ENCODE measurements at regions not wholly inside any gene's neighbourhood (a gene's known extent, or its start where the extent isn't known, plus 50 kb on each side); places are given as distances from the start of the nearest gene placed in this dataset.
A peak's percentile ranks its signal among the peaks of the same experiment; 100 is the strongest.

DNA sequence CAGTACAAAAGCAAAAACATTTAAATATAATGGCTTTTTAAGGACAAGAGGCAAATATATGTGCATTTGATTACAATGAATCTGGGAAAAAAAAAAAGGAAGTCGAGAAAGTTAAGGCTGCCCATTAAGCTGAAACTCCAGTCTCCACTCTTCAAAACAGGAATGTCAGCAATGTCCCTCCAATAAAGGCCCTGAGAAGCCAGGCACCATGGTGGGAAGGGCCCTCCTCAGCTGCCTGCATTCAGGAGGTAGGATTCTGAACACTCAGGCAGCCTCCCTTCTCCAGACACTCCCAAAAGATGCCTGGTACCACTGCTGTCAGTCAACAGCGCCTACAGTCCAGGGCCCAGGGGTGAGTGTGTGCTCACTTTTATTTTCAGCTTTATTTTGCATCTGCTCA is 121.3 kb upstream of the MGMT start:
- peak; percentile 42 for DNase-seq (ENCODE audit: low read depth, low spot score)

DNA sequence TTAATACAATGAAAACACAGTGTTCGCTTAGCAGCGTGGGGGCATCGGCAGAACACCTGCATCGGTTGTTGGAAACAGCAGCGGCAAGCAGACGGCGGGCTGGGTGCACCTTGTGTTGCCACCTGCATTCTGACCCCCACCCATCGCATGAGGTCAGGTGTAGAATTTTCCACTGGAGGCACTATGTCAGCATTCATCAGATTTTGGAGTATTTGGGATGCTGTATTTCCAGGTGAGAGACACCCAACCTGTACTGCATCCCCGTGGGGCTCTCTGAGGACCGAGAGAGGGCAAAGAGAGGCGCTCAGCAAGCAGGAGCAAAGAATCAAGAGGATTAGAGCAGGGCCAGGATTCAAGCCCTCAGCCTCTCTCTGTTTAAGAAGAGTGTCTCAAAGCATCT is 116.4 kb upstream of the MGMT start:
- no peak for DNase-seq (ENCODE audit: low read depth, low spot score)

DNA sequence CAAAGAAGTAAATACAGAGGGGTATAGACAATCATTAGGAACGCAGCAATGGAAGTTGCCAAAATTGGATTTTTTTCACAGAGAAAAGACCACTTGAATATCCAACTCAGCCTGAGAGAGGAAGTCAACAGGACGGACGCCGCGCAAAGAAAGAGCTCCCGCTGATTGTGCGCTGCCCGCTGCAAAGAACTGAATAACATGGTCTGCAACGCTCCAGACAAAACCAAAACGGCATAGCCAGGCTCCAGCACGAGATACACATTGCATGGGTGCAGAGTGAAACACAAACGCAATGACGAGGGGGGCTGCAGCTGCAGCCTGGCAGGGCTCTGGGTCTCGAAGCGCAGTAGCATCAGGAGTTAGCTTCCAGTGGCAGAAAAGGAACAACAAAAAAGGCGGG is 113.9 kb upstream of the MGMT start:
- DNase-seq (ENCODE audit: low read depth, low spot score): no peak

DNA sequence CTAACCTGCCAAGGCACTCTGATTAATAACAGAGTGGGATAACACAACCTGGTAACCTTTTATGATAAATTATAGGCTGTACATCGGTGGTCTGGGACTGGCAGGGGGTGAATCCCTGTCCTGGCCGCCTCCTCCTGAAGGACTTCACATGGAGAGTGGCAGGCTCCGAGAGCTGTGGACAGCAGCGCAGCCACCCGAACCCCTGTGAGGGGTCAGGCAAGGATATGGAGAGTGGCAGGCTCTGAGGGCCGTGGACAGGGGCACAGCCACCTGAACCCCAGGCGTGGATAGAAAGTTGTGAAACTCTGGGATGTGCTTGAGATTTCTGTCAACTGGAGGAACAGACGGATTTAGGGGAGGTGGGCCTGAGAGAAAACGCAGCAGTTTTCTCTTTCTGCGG is 107.0 kb upstream of the MGMT start:
- no peak for DNase-seq (ENCODE audit: low read depth, low spot score)

DNA sequence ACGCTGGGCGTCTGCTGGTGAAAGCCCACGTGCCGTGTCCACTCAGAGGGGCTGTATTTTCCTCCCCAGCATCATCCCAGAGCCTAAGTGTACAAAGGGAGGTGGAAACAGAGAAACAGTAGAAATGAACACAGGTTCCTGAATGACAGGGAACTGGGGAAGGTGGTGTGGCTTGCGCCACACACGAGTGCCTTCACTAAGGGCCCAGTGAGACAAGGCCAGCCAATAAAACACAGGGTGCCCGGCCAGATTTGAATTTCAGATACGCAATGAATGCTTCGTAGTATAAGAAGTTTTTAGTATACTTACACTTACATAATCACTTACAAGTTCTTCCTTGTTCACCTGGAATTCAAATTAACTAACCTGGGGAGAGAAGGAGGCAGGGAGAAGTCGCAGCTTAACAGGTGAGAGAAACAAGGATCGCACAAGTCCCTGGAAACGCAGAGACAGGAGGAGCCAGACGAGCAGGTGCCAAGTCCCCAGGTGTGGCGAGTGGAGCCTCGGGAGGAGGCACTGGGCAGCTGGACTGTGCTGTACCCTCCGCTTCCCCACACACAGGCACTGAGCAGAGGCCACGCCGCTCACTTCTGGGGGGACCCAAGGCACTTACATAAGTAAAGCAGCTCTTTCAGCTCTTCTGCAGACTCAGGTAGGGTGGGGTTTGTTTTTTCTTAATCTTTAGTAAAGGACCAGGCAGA is 105.2 kb upstream of the MGMT start:
- no peak for DNase-seq (ENCODE audit: low read depth, low spot score)

DNA sequence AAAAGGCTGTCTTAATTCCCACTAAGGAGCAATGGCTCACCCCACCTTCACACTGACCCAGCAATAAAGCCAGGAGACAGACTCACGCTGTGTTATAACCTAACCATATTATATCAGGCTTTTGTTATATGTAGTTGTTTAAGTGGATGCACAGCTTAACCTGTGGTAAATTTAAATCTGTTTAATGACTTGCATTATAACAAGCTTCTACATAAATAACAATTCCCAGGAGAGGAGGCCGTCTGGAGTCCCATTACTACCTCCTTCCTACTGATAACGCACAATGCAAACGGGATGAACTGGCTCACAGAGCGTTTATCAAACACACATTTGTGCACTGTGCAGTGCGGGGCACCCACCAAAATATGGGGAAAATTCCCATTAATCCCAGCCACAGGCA is 102.1 kb upstream of the MGMT start:
- no peak for DNase-seq (ENCODE audit: low read depth, low spot score)

DNA sequence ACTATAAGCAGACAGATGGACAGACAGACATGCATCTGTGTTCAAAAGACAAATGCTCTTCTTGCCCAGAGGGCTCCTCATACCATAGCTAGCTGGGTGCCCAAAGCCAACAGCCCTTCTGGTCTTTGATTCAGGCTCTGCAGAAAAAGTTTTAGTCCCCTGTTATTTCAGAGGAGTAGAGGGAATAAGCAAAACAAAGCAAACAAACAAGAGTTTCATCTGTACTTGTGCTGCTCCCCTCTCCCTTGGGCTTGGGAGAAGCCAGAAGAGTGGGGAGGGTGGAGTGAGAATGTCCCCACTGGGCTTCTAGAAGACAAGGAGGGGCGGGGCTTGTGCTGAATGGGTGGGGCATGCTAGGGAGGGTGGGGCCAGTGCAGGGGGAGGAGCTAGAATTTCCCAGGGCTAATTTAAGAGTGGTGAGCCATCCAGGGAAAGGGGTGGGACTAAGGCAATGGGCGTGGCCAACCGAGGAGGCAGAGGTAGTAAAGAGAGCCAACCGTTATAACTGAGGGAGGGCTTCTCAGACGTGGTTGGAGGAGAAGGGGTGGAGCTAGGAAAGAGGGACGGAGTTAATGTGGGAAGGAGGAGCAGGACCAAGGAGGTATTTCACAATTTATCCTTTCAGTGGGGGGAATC is 101.2 kb upstream of the MGMT start:
- peak; percentile 21 for DNase-seq (ENCODE audit: low read depth, low spot score)

DNA sequence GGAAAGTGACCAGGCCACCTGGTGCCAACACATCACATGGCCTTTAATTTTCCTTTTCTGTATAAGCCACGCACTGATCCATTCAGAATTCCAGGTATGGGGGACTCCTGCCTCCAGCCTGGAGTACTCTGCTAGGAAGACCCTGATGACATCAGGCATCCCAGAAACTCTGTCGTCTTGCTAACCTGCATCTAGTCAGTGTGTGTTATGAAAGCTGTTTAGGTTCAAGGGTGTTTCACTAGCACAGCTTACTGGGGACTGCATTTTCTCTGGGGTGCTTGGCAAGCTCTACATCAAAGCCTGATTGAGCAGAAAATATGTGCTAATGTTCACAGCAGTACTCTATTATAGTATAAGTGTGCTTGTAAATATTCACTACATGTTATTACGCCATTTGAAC is 100.6 kb upstream of the MGMT start:
- DNase-seq (ENCODE audit: low read depth, low spot score): no peak

DNA sequence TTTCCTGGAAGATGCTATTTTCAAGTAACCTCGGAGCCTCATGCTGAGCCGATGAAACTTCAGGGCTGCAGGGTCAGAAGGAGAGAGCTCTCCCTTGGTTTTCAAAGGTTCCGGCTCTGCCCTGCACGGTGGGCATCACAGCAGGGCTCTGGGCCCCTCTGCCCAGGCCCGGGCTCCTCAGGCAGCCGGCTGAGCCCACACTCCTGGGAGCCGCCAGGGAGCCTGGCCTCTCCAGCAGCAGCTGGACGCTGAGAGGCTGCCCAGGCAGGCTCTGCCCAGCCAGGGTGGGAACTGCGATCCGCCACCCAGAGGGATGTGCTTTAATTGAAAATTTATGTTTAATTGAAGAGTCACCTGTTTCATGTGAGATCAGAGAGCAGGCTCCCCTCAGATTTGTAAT is 97.5 kb upstream of the MGMT start:
- no peak for DNase-seq (ENCODE audit: low read depth, low spot score)

DNA sequence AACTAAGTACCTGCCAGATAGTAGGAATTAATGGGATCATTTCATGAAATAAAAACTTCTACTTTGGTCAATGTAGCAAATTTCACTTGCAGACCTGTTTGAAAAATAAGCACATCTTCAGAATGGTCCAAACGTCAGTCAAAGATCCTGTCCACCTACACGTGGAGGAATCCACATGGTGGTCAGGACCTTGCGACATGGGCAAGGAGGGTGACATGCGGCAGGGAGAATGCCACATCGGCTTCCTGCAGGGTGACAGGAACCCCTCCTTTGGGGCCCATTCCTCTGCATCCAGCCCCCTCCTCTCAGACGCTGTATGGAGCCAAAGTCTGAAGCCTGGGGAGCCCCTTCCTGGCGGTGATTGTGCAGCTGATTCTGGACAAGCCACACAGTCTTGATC is 95.5 kb upstream of the MGMT start:
- DNase-seq (ENCODE audit: low read depth, low spot score): no peak

DNA sequence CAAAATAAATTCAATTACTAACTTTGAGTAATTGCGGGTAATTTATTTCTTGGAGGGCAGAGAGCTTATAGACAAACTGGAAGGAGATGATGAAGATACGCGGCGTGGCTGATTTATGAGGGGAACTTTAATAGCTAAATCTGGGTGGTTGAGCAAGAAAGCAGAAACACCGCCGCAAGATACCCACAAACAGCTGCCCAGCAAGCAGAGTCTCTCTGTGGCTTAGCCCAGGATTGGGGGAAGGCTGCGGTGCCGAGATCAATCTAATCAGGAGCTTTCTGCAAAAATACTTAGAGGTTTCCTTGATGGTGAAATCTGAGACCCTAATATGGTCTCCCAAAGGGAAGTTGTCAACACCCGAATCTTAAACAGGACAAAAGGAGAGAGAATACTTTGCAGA is 94.9 kb upstream of the MGMT start:
- no peak for DNase-seq (ENCODE audit: low read depth, low spot score)

DNA sequence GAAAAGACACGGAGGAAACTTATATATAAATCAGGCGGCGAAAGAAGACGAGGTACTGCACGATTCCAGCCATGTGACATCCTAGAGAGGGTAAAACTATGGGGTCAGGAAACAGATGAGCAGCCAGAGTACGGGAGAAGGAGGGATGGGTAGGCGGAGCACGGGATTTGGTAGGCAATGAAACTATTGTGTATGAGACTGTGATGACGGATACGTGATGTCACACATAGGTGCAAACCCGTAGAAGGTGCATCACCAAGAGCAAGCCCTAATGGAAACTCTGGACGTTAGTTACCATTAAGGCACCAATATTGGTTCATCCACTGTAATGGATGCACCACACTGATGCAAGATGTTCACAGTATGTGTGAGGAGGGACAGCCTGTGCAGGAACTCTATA is 93.8 kb upstream of the MGMT start:
- DNase-seq (ENCODE audit: low read depth, low spot score): no peak

DNA sequence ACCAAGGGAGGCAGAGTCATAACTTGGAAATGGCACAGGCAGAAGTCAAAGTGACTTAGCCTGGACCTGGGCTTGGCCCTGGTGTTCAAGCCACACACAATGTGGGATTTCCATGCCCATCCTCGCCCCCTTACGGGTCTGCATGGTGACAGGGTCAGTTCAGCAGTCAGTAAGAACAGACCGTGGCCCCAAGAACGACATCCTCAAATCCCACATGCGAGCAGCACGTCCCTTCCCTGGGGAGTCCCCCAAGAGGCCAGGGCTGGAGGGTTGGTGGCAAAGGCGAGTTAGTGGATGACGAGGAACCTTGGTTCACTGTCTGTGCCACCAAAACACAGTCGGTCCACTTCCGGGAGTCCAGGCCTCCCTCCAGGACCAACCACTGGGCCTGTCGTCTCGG is 93.3 kb upstream of the MGMT start:
- no peak for DNase-seq (ENCODE audit: low read depth, low spot score)

DNA sequence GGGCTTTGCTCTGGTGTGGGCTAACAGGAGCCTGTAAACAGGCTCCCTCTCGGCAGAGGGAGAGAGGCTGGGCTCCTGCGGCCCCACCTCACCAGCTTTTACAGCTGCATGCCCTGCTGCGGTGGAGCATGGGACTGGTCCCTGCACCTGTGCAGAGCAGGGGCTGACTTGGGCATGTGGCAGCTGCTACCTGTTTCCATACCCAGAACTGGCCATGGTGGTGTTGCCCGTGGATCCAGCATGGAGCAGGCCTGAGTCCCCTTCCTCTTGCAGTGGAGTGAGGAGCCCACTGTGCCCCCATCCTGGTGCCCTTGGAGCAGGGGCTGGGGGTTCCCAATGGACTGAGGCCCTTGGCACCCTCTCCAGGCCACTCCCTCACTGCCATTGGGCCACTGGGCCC is 91.9 kb upstream of the MGMT start:
- DNase-seq (ENCODE audit: low read depth, low spot score): no peak

DNA sequence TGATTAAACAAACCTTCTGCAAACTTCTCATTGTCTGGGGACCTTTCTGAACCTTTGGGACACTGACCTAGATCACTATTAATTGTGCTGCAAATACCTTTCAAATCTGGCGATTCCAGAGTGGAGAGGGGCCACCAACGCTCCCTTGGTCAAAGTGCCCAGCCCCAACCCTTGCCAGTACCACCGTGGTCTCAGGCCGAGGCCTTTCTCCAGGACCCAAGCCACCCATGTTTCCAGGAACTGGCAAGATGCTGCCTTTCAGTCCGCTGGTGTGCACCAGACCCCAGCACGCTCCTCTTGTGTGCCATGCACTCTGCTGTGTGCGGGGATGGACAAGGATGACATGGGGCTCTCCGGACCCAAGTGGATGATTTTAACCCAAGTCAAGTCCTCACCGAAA is 91.1 kb upstream of the MGMT start:
- DNase-seq (ENCODE audit: low read depth, low spot score): no peak

DNA sequence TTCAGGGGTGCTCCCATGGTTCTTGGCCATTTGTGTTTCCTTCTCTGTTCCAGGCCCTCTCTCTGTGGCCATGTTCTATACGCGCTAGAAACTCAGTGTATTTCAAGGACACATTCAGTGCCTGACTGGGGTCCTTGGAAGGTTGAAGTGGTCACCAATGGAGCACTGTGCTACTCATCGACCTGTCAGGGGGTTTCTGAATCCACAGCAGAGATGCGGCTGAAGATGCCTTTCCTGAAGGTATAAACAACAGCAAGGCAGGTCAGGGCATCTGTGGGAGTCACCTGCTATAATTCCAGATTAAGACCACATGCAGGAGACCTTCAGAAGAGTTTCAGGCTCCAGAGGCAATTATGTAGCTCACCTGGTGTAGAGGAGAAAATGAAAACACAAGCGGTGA is 86.8 kb upstream of the MGMT start:
- DNase-seq (ENCODE audit: low read depth, low spot score): no peak

DNA sequence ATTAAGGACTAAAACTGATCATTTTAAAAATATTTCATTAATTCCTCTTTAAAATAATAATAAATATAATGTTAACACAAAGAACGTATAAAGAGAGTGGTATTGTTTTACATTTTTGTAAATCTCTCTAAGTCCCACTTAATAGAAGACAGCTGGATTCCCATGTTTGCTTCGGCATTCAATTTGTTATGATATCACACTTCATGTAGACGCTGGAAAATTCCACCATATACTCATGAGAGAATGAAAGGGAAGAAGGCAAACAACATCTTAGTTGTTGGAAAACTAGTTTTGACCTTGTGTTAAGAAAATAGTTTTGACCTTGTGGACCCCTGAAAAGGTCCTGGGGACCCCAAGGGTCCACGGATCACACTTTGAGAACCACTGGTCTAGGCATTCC is 85.3 kb upstream of the MGMT start:
- no peak for DNase-seq (ENCODE audit: low read depth, low spot score)

DNA sequence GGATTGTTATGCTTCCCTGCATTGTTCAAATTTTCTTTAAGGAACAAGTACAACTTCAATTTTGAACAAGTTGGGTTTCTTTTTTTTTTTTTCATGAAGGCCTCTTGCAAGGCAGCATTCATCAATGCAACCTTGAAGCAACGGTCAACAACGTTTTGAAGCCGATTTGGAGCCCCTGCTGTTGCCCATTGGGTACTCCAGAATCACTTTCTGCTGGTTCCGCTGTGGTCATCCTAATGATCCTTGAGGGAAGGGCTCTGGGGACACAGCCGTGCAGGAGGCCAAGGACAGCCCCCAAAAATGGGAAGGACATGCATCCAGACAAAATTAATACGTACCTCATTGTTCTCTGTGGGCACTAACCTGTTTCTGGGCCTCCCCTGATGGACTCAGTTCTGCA is 84.6 kb upstream of the MGMT start:
- DNase-seq (ENCODE audit: low read depth, low spot score): no peak

DNA sequence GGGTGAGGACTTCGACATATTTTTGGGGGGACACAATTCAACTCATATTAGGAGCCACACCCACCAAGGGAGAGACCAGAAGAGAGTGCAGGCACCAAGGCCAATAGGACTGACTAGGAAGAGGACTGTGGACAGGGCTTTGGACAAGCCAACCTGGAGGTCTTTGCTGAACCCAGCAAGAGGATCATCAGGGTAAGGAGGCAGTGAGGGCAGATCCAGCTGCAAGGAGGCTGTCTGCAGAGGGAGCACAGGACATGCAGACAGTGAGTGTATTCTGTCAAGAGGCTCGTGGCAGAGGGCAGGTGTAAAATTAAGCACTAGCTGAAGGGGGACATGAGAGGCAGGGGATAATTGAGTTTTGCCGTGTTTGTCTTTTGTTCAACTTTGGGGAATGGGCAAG is 83.4 kb upstream of the MGMT start:
- no peak for DNase-seq (ENCODE audit: low read depth, low spot score)

DNA sequence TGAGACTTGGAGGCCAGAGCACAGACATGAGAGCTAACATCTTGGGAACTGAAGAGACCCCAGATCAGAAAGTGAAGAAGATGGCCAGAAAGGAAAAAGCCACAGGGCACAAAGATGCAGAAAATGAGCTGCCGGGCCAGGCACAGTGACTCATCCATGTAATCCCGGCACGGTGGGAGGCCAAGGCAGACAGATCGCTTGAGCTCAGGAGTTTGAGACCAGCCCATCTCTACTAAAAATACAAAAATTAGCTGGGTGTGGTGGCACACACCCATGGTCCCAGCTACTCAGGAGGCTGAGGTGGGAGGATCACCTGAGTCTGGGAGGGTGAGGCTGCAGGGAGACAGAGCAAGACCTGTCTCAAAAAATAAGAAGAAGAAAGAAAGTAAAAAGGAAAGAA is 81.4 kb upstream of the MGMT start:
- no peak for DNase-seq (ENCODE audit: low read depth, low spot score)

DNA sequence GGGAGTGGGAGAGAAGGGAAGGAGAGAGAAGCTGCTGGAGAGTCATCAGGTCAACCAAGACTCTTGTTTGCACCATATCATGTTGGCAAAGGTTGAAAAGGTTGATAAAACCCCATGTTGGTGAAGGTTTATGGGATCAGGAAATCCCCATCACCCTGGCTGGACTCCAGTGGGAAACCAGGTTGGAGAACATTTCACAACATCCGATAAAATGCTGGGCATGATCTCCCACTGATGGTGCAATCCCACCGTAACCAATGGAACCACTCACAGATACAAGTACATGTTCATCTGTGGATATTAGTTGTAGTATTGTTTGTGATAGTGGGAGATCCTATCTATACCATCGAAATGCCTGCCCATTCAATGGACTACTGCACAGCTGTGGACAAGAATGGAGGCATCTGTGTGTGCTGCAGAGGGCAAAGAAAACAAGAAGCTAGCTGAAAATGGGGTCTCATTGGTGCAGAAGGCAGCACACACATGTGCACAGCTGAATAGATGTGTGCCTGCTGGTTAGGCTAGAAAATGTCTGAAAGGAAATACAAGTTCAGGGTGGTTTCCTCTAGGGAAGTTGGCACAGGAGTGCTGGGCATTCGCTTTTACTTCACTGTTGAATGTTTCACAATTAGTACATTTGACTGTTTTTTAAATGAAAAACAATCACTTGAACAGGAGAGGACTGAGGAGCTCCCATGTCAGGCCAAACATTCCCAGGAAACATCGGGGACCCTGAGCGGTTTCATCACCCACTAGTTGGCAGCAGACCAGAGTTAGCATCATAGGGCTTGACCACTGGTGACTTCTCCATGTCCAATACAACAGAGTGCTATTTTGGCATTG is 80.4 kb upstream of the MGMT start:
- DNase-seq (ENCODE audit: low read depth, low spot score): no peak

DNA sequence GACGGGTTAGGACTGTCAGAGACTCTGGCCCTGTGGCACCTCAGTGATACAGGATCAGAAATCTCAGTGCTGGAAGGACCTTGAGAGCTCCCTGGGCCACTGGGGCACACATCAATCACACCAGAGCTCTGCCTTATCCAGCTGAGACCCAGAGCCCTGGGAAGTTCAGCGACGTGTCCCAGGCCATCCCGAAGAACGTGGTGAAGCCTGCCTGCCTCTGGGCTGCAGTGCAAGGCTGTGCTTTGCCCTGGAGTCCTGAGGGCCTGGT is 79.8 kb upstream of the MGMT start:
- no peak for DNase-seq (ENCODE audit: low read depth, low spot score)

DNA sequence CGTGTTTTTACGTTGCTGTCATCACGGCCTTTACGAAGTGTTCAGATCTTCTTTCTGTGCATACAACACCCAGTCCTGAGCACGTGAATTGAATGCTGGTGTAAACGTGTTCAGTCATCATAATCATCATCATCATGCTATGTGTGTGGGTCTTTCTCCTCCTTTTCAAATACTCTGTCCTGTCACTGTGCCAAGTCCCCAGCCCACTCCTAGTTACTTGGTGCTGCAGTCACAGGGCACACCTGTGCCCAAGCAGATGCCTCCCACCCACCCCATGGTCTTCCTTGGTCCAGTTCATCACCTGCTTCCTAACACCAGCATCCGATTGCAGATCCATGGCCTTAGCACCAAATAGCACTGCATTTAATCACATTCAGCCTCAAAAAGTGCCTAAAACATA is 78.6 kb upstream of the MGMT start:
- no peak for DNase-seq (ENCODE audit: low read depth, low spot score)

Data from ELF-1 (cell line).